Hepatocyte (in vitro differentiated cells): ENCODE measurements at regions not wholly inside any gene's neighbourhood (a gene's known extent, or its start where the extent isn't known, plus 50 kb on each side); places are given as distances from the start of the nearest gene placed in this dataset.

Experiments
- CTCF ChIP-seq: fragments of 200-600 bp; sonication (generic); IDR thresholded peaks from 2 replicates; pipeline ENCODE4 v1.5.1; 2016; ENCODE audit warnings: antibody characterized with exemption, mild to moderate bottlenecking; ENCODE audit not compliant: poor library complexity
- EZH2phosphoT487 ChIP-seq: fragments of 200-600 bp; sonication (generic); IDR thresholded peaks from one replicate; pipeline ENCODE4 v1.6.1; 2018; ENCODE audit warnings: antibody characterized with exemption, mild to moderate bottlenecking, low read depth, moderate library complexity; ENCODE audit not compliant: unreplicated experiment, severe bottlenecking

DNA sequence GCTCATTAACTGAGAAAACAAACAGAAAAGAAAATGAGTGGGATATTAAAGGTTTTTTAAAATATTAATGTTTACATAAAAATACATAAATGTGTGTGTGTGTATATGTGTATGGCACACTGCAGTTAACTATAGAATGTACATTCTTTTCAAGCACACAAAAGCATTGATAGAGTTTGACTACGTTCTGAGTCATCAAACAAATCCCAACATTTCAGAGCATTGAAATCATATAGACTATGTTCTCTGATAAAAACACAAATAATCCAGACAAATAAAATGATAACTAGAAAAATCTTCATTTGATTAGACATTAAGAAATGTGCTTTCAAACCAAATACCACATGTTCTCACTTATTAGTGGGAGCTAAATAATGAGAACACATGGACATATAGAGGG is 84.3 kb upstream of the CELF4 start:
- TF ChIP-seq CTCF, result no peak
- TF ChIP-seq EZH2phosphoT487, result no peak
